A549 (cell line): ENCODE measurements at regions not wholly inside any gene's neighbourhood (a gene's known extent, or its start where the extent isn't known, plus 50 kb on each side); places are given as distances from the start of the nearest gene placed in this dataset.

Experiments
- JUNB ChIP-seq: fragments of >200 bp; sonication (Bioruptor Twin); formaldehyde crosslinking; IDR thresholded peaks from 2 replicates; pipeline ENCODE4 v1.6.1; 2016
- POLR2A ChIP-seq: IDR thresholded peaks from 2 replicates; pipeline ENCODE4 v1.6.1; 2012; ENCODE audit warnings: mild to moderate bottlenecking, low read length
- RAD21 ChIP-seq, 2 experiments: fragments of >200 bp in 1 of 2; sonication (Bioruptor Twin) in 1 of 2; formaldehyde crosslinking in 1 of 2; IDR thresholded peaks in 1 of 2; conservative IDR thresholded peaks in 1 of 2; 2 replicates in 1 of 2; 3 replicates in 1 of 2; pipeline ENCODE4 v1.6.1; 2012 to 2018; ENCODE audit warnings: inconsistent platforms in 1 of 2
- RNF2 ChIP-seq: fragments of 200-600 bp; sonication (generic); IDR thresholded peaks from 2 replicates; pipeline ENCODE4 v1.6.1; 2016; ENCODE audit warnings: low read depth, mild to moderate bottlenecking, antibody characterized with exemption, moderate library complexity, borderline replicate concordance
- TF ChIP-seq, protein P1 (sequence below): fragments of 250-450 bp; sonication (Bioruptor Pico); IDR thresholded peaks from 2 replicates; pipeline ENCODE4 v1.5.0; 2021; ENCODE audit warnings: mild to moderate bottlenecking, moderate library complexity, borderline replicate concordance
- TF ChIP-seq, protein P2 (sequence below): fragments of >200 bp; sonication (Bioruptor Twin); formaldehyde crosslinking; IDR thresholded peaks from 3 replicates; pipeline ENCODE4 v1.5.1; 2016
- TF ChIP-seq, protein P3 (sequence below): IDR thresholded peaks from 2 replicates; pipeline ENCODE4 v1.6.1; 2012
- TF ChIP-seq, protein P4 (sequence below): IDR thresholded peaks from 2 replicates; pipeline ENCODE4 v1.6.1; 2012
- TF ChIP-seq, protein P5 (sequence below): fragments of 200-600 bp; sonication (generic); IDR thresholded peaks from 2 replicates; pipeline ENCODE4 v1.6.1; 2016; ENCODE audit warnings: antibody characterized with exemption, mild to moderate bottlenecking, moderate library complexity

DNA sequence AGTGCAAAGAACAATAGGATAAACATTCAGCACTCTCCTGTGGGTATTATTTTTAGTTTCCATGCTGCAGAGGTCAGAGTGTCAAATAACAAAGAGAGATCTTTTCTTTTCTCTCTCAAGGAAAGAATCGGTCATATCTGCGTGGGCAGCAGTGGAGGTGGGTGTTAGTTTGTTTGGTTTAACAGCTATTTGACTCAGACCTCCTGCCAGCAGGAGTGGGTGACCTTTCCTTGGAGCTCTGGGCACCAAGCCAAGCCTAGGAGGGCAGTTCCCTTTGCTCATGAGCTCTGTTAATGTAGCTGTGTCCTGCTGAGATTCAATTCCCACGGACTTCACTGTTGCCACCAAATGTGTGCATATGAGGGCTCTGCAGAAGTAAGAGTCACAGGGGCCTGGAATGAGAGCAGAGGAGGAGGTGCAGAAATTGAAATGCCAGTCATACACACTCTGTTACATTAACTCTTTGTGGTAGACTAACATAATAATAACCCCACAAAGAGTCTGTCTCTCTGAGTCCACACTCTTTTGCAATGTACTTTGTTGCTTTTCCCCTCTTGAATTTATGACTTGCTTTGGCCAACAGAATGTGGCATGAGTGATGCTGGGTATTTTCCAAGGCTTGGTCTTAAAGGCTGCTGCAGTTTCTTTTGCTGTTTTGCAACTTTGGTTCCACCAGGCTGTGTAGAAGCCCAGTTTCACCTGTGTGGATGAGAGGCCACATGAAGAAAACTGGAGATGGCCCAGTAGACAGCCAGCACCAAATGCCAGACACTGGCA is 76.0 kb upstream of the GRK3 start:
- TF ChIP-seq JUNB (no peak), RNF2 (no peak), POLR2A (no peak), RAD21 (conservative IDR thresholded peaks at IDR 0.05 in 1 of 2, IDR thresholded peaks at IDR 0.05 in 1 of 2) (no peak)
- TF ChIP-seq, protein P1, sequence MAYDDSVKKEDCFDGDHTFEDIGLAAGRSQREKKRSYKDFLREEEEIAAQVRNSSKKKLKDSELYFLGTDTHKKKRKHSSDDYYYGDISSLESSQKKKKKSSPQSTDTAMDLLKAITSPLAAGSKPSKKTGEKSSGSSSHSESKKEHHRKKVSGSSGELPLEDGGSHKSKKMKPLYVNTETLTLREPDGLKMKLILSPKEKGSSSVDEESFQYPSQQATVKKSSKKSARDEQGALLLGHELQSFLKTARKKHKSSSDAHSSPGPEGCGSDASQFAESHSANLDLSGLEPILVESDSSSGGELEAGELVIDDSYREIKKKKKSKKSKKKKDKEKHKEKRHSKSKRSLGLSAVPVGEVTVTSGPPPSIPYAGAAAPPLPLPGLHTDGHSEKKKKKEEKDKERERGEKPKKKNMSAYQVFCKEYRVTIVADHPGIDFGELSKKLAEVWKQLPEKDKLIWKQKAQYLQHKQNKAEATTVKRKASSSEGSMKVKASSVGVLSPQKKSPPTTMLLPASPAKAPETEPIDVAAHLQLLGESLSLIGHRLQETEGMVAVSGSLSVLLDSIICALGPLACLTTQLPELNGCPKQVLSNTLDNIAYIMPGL: no peak
- TF ChIP-seq, protein P2, sequence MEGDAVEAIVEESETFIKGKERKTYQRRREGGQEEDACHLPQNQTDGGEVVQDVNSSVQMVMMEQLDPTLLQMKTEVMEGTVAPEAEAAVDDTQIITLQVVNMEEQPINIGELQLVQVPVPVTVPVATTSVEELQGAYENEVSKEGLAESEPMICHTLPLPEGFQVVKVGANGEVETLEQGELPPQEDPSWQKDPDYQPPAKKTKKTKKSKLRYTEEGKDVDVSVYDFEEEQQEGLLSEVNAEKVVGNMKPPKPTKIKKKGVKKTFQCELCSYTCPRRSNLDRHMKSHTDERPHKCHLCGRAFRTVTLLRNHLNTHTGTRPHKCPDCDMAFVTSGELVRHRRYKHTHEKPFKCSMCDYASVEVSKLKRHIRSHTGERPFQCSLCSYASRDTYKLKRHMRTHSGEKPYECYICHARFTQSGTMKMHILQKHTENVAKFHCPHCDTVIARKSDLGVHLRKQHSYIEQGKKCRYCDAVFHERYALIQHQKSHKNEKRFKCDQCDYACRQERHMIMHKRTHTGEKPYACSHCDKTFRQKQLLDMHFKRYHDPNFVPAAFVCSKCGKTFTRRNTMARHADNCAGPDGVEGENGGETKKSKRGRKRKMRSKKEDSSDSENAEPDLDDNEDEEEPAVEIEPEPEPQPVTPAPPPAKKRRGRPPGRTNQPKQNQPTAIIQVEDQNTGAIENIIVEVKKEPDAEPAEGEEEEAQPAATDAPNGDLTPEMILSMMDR: no peak
- TF ChIP-seq, protein P3, sequence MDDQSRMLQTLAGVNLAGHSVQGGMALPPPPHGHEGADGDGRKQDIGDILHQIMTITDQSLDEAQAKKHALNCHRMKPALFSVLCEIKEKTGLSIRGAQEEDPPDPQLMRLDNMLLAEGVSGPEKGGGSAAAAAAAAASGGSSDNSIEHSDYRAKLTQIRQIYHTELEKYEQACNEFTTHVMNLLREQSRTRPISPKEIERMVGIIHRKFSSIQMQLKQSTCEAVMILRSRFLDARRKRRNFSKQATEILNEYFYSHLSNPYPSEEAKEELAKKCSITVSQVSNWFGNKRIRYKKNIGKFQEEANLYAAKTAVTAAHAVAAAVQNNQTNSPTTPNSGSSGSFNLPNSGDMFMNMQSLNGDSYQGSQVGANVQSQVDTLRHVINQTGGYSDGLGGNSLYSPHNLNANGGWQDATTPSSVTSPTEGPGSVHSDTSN: no peak
- TF ChIP-seq, protein P4, sequence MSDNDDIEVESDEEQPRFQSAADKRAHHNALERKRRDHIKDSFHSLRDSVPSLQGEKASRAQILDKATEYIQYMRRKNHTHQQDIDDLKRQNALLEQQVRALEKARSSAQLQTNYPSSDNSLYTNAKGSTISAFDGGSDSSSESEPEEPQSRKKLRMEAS: no peak
- TF ChIP-seq, protein P5, sequence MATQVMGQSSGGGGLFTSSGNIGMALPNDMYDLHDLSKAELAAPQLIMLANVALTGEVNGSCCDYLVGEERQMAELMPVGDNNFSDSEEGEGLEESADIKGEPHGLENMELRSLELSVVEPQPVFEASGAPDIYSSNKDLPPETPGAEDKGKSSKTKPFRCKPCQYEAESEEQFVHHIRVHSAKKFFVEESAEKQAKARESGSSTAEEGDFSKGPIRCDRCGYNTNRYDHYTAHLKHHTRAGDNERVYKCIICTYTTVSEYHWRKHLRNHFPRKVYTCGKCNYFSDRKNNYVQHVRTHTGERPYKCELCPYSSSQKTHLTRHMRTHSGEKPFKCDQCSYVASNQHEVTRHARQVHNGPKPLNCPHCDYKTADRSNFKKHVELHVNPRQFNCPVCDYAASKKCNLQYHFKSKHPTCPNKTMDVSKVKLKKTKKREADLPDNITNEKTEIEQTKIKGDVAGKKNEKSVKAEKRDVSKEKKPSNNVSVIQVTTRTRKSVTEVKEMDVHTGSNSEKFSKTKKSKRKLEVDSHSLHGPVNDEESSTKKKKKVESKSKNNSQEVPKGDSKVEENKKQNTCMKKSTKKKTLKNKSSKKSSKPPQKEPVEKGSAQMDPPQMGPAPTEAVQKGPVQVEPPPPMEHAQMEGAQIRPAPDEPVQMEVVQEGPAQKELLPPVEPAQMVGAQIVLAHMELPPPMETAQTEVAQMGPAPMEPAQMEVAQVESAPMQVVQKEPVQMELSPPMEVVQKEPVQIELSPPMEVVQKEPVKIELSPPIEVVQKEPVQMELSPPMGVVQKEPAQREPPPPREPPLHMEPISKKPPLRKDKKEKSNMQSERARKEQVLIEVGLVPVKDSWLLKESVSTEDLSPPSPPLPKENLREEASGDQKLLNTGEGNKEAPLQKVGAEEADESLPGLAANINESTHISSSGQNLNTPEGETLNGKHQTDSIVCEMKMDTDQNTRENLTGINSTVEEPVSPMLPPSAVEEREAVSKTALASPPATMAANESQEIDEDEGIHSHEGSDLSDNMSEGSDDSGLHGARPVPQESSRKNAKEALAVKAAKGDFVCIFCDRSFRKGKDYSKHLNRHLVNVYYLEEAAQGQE: no peak
